Globus pallidus (tissue), 1 donor: ENCODE measurements at regions not wholly inside any gene's neighbourhood (a gene's known extent, or its start where the extent isn't known, plus 50 kb on each side); places are given as distances from the start of the nearest gene placed in this dataset.
"Not testable (repeated sequence)": the region's sequence is repeated elsewhere in the genome, so short reads cannot be mapped to it uniquely, and the experiment has no call there.

ENCODE experiments used
- DNase-seq: peaks from one replicate; pipeline ENCODE4 v3.0.0-alpha.2; 2015; ENCODE audit warnings: low spot score

DNA sequence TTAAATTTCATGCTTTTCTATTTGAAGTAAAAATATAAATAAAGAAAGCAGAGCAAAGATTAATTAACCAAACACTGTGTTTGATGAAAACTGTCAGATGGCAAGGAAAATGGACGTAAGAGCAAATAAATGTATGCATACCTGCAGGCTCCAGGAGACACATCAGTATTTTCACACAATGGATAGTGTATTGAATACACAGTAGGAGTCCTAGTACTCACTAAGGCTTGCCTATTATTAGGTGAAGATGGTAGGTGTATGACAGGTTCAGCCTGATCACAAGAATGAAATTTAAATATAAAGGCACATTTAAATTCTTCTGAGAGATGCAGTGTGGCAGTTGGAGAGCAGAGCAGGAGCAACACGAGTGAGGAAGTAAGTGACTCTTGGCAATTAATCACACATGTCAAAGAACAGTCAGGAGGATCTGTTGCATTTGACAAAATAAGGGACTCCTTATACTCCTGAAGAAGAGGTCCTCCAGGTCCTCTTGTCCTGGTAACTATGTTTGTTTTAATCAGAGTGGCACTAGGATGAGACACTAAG lies 106.0 kb upstream of the NDST4 start:
- DNase-seq: no peak

DNA sequence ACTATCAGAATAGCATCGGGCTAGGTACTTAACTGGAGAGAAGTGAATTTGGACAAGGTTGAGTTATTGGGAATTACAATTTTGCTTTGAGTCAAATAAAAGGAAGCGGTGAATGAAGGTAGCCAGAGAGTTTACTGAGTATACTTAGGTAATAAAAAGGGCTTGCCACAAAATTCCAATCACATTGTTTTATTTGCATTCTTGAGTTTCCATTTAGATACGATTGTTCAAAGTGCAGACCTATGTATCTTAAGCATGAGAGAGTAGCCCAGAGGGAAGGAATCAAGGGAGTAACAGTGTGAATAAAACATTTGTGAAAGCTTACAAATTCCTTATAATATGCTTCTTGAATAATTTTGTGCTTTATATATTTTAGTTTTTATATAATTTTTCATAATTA lies 102.5 kb upstream of the NDST4 start:
- no peak for DNase-seq

DNA sequence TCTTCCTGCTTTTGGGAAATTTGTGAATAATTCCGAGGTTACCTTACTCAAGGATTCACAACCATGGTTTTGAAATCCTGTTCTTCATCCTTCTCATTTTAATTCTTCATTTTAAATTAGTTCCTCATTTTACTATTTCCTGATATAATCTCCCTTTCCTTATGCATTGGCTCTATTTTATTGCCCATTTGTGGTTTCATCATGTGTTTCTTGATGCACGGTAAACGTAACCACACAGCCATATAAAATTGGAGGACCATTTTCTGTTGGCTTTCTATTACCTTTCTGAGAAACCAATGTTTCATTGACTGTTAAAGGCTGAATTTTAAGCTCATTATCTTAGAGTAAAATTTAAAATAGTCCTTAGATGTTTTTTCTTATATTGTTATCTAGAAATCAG lies 100.3 kb upstream of the NDST4 start:
- DNase-seq: no peak

GRCh38 chr4:115201042-115201330 lies 87.6 kb upstream of the NDST4 start:
- no peak for DNase-seq

GRCh38 chr4:115200201-115201041 lies 87.0 kb upstream of the NDST4 start:
- not testable (repeated sequence) for DNase-seq

- not testable (repeated sequence) for DNase-seq
Measured at GRCh38 chr4:115194612-115195011, 81.2 kb upstream of the NDST4 start.

DNA sequence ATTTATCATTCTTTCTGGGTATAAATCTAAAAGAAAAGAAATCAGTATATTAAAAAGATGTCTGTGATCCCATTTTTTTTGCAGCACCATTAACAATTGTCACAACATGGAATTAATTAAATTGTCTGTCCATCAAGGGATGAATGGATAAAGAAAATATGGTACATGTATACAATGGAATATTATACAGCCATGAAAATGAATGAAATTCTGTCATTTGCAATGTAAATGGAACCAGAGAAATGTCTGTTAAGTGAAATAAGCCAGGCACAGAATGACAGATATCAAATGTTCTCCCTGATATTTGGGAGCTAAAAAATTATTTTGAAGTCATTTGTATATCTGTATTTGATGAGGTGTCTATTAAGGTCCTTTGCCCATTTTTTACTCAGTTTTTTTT lies 77.1 kb upstream of the NDST4 start:
- DNase-seq: no peak

DNA sequence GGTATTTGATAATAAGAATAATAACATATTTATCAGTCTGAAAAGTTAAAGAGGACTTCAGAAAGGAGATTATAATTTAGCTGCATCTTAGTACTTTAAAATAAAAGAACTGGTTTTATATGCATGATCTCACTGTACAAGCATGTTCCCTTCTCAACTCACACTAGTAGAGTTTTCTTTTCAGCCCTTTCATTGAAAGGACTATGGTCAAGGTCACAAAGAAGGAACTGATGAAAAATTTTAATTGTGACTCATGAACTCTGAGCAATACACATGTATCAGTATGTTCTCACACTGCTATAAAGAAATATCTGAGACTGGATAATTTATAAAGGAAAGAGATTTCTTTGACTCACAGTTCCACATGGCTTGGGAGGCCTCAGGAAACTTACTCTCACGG lies 73.7 kb upstream of the NDST4 start:
- DNase-seq: no peak

DNA sequence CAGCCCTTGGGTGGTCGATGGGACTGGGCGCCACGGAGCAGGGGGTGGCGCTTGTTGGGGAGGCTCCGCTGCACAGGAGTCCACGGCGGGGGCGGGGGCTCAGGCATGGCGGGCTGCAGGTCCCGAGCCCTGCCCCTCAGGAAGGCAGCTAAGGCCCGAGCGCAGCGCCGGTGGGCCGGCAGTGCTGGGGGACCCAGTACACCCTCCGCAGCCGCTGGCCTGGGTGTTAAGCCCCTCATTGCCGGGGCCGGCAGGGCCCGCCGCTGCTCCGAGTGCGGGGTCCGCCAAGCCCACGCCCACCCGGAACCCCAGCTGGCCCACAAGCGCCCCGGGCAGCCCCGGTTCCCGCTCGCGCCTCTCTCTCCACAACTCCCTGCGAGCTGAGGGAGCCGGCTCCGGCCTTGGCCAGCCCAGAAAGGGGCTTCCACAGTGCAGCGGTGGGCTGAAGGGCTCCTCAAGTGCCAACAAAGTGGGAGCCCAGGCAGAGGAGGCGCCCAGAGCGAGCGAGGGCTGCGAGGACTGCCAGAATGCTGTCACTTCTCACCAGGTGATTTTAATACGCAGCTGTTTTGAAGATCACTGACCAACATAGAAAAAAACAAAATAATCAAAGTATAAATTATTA lies 66.1 kb upstream of the NDST4 start:
- not testable (repeated sequence) for DNase-seq

- DNase-seq: not testable (repeated sequence)
Measured at GRCh38 chr4:115178687-115179086, 65.3 kb upstream of the NDST4 start.

GRCh38 chr4:115171220-115171619 lies 57.8 kb upstream of the NDST4 start:
- no peak for DNase-seq

DNA sequence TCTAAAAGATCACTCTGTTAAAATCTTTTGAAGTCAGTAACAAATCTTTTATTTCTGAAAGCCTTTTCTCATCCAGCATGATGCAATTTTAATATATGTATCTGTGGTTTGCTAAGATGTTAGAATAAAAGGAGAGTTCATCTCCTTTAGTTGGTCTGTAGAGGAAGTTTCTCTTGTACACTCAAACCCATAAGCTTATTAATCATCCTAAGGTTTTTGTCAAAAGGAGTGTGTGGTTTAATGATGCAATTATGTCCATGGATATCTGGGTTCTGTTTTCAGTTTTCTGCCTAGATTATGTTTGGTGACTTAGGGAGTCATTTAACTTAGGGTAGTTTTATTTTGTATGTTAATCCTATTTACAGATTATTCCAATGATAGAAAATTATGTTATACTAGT lies 52.1 kb upstream of the NDST4 start:
- DNase-seq: no peak
